ENCODE measurements at regions not wholly inside any gene's neighbourhood (a gene's known extent, or its start where the extent isn't known, plus 50 kb on each side); places are given as distances from the start of the nearest gene placed in this dataset.
"Not testable (repeated sequence)": the region's sequence is repeated elsewhere in the genome, so short reads cannot be mapped to it uniquely, and the experiment has no call there.

GRCh38 chr5:142235870-142236672 lies 88.8 kb downstream of the SPRY4 start:
- H3K4me2 ChIP-seq (ENCODE audit: low read length), result no peak overlapping the region
- no peaks in the 10 kb centered on the region for H4K20me1 ChIP-seq (ENCODE audit: insufficient read depth, low read length)
- no peaks in the 10 kb centered on the region for H3K27me3 ChIP-seq (ENCODE audit: low read depth, low read length)
- no peak overlapping the region for H3K27ac ChIP-seq (ENCODE audit: low read length)
- TF ChIP-seq EZH2phosphoT487 (IDR thresholded peaks at IDR 0.05; ENCODE audit: low read depth), result no peak
- TF ChIP-seq, protein P1, sequence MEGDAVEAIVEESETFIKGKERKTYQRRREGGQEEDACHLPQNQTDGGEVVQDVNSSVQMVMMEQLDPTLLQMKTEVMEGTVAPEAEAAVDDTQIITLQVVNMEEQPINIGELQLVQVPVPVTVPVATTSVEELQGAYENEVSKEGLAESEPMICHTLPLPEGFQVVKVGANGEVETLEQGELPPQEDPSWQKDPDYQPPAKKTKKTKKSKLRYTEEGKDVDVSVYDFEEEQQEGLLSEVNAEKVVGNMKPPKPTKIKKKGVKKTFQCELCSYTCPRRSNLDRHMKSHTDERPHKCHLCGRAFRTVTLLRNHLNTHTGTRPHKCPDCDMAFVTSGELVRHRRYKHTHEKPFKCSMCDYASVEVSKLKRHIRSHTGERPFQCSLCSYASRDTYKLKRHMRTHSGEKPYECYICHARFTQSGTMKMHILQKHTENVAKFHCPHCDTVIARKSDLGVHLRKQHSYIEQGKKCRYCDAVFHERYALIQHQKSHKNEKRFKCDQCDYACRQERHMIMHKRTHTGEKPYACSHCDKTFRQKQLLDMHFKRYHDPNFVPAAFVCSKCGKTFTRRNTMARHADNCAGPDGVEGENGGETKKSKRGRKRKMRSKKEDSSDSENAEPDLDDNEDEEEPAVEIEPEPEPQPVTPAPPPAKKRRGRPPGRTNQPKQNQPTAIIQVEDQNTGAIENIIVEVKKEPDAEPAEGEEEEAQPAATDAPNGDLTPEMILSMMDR (IDR thresholded peaks at IDR 0.05; ENCODE audit: low read depth, low read length), result no peak
- no peaks in the 10 kb centered on the region for H3K79me2 ChIP-seq (ENCODE audit: low read length)
- no peak overlapping the region for H2AFZ ChIP-seq (ENCODE audit: low read depth, low read length)
- H3K9ac ChIP-seq (ENCODE audit: low read length), result no peak overlapping the region
- H3K4me1 ChIP-seq (ENCODE audit: low read length), result no peaks in the 10 kb centered on the region
- no peaks in the 10 kb centered on the region for H3K9me3 ChIP-seq (ENCODE audit: insufficient read depth, low read length)
- no peak overlapping the region for H3K4me3 ChIP-seq (ENCODE audit: low read length)
- no peaks in the 10 kb centered on the region for H3K36me3 ChIP-seq (replicated peaks; ENCODE audit: low read depth, low read length)

DNA sequence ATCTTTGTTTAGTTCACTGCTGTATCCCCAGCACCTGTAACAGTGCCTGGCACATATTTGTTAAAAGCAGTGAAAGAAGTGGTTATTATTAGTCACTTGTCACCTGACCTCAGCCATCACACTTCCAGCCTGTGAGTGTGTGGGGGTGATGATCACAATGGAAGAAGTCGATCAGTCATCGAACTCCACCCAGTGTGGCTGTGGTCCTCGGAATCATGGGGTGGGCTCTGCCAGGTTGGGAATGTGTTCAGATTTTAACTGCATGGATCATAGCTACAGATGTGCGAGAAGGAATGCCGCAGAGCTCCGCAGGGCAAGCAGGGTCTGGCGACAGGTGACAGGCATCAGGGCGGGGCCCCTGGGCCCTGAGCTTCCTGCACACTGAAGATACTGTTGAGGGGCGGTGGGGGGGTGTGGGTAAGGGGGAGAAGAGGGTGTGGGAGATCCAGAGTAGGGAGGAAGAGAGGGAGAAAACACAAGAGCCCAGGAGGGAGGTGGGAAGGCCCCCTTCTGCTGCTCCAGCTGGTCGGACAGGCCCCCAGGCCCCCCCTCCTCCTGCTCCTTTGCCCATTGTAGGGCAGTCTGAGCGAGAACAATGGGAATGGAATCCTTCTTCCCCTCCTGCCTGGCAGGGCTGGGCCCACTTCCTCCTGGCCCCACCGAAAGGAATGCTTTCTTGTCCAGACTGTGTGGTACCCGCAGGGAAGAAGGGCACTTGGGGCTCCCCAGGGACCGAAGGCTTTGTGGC lies 89.6 kb downstream of the SPRY4 start:
- H3K27ac ChIP-seq (ENCODE audit: low read length), result no peak overlapping the region
- H3K36me3 ChIP-seq (replicated peaks; ENCODE audit: low read depth, low read length), result no peaks in the 10 kb centered on the region
- no peaks in the 10 kb centered on the region for H3K79me2 ChIP-seq (ENCODE audit: low read length)
- no peaks in the 10 kb centered on the region for H4K20me1 ChIP-seq (ENCODE audit: insufficient read depth, low read length)
- H3K27me3 ChIP-seq (ENCODE audit: low read depth, low read length), result no peaks in the 10 kb centered on the region
- no peaks in the 10 kb centered on the region for H3K9me3 ChIP-seq (ENCODE audit: insufficient read depth, low read length)
- H2AFZ ChIP-seq (ENCODE audit: low read depth, low read length), result no peak overlapping the region
- no peaks in the 10 kb centered on the region for H3K4me1 ChIP-seq (ENCODE audit: low read length)
- H3K4me2 ChIP-seq (ENCODE audit: low read length), result no peak overlapping the region
- no peak for TF ChIP-seq EZH2phosphoT487 (IDR thresholded peaks at IDR 0.05; ENCODE audit: low read depth)
- TF ChIP-seq, protein P1 (IDR thresholded peaks at IDR 0.05; ENCODE audit: low read depth, low read length), result no peak
- H3K4me3 ChIP-seq (ENCODE audit: low read length), result no peak overlapping the region
- H3K9ac ChIP-seq (ENCODE audit: low read length), result no peak overlapping the region

DNA sequence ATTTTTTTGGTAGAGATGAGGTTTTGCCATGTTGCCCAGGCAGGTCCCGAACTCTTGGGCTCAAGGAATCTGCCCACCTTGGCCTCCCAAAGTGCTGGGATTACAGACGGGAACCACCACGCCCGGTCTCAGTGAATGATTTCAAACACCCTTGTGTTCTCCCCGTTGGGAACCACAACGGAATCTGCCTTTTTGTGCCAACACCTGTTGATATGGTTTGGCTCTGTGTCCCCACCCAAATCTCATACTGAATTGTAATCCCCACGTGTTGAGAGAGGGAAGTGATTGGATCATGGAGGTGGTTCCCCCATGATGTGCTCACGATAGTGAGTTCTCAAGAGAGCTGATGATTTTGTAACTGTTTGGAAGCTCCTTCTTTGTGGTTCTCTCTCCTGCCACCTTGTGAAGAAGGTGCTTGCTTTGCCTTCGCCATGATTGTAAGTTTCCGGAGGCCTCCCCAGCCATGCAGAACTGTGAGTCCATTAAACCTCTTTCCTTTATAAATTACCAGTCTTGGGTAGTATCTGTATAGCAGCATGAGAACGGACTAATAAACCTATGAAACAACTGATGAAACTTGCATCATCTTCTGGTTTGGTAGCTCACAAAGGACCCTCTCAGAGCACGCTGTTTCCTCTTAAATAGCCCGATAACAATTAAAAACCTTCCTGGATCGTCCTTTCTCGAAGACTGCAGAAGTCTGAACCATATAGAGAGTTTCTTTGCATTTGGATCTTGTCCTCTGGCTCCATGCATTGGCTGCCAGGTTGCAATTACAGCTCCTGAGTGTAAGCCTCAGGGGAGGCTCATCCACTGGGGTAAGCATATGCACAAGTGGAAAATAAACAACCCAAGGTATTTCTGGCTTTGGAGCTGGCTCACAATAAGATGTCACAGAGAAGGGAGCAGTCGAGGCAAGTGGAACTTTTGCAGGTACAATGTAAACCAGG lies 91.5 kb downstream of the SPRY4 start:
- TF ChIP-seq, protein P1 (IDR thresholded peaks at IDR 0.05; ENCODE audit: low read depth, low read length), result no peak
- TF ChIP-seq EZH2phosphoT487 (IDR thresholded peaks at IDR 0.05; ENCODE audit: low read depth), result no peak
- no peak overlapping the region for H3K9ac ChIP-seq (ENCODE audit: low read length)
- H3K79me2 ChIP-seq (ENCODE audit: low read length), result no peaks in the 10 kb centered on the region
- H3K4me2 ChIP-seq (ENCODE audit: low read length), result no peak overlapping the region
- H3K27ac ChIP-seq (ENCODE audit: low read length), result no peak overlapping the region
- H2AFZ ChIP-seq (ENCODE audit: low read depth, low read length), result no peak overlapping the region
- no peaks in the 10 kb centered on the region for H4K20me1 ChIP-seq (ENCODE audit: insufficient read depth, low read length)
- H3K4me3 ChIP-seq (ENCODE audit: low read length), result no peak overlapping the region
- no peaks in the 10 kb centered on the region for H3K36me3 ChIP-seq (replicated peaks; ENCODE audit: low read depth, low read length)
- H3K9me3 ChIP-seq (ENCODE audit: insufficient read depth, low read length), result no peaks in the 10 kb centered on the region
- H3K4me1 ChIP-seq (ENCODE audit: low read length), result no peaks in the 10 kb centered on the region
- H3K27me3 ChIP-seq (ENCODE audit: low read depth, low read length), result no peaks in the 10 kb centered on the region

- H4K20me1 ChIP-seq (ENCODE audit: insufficient read depth, low read length); H3K9me3 ChIP-seq (ENCODE audit: insufficient read depth, low read length); H3K79me2 ChIP-seq (ENCODE audit: low read length); H3K9ac ChIP-seq (ENCODE audit: low read length); H3K36me3 ChIP-seq (replicated peaks; ENCODE audit: low read depth, low read length); H3K4me2 ChIP-seq (ENCODE audit: low read length); H3K4me3 ChIP-seq (ENCODE audit: low read length); H2AFZ ChIP-seq (ENCODE audit: low read depth, low read length); H3K4me1 ChIP-seq (ENCODE audit: low read length); H3K27ac ChIP-seq (ENCODE audit: low read length); H3K27me3 ChIP-seq (ENCODE audit: low read depth, low read length): not testable (repeated sequence)
Measured at GRCh38 chr5:142230949-142231348, 93.9 kb downstream of the SPRY4 start.

Data from OCI-LY3 (cell line).